CD4-positive, alpha-beta T cell (primary cell): ENCODE measurements at regions not wholly inside any gene's neighbourhood (a gene's known extent, or its start where the extent isn't known, plus 50 kb on each side); places are given as distances from the start of the nearest gene placed in this dataset.

ENCODE experiments used
- ATAC-seq: fragments of 200-7000 bp; cut with Tn5 transposase; one replicate; pipeline ENCODE4 v1.10.0; 2022; ENCODE audit warnings: mild to moderate bottlenecking; ENCODE audit not compliant: poor library complexity
- CTCF ChIA-PET: fragments of 350-600 bp; sonication (Branson Sonifier 250); formaldehyde crosslinking; loops from one replicate; lab custom pipeline; 2021; ENCODE audit warnings: antibody characterized with exemption, inconsistent platforms; lab: Charles Lee
- POLR2A ChIA-PET: fragments of 350-600 bp; sonication (Branson Sonifier 250); formaldehyde crosslinking; loops from one replicate; lab custom pipeline; 2021; ENCODE audit warnings: antibody characterized with exemption, inconsistent platforms; lab: Charles Lee
- DNase-seq, 14 experiments: peaks; one replicate each; pipeline ENCODE4 v3.0.0-alpha.2; 2013 to 2020; ENCODE audit warnings: mixed read lengths in 2 of 14
- H3K27ac ChIP-seq, 2 donors: one replicate each; pipeline versions ENCODE4 v1.5.1 to v1.7.0; 2013; ENCODE audit warnings: low read length in 2 of 2, low read depth in 1 of 2, mild to moderate bottlenecking in 1 of 2
- H3K27me3 ChIP-seq, 2 experiments: 1 replicate in 1 of 2; 2 replicates in 1 of 2; pipeline versions ENCODE4 v1.6.1 to v1.7.0; 2013; ENCODE audit warnings: low read length in 2 of 2, control low read depth in 1 of 2, mild to moderate bottlenecking in 1 of 2, moderate library complexity in 1 of 2; ENCODE audit not compliant: insufficient read depth in 2 of 2, control insufficient read depth in 1 of 2
- H3K36me3 ChIP-seq: one replicate; pipeline ENCODE4 v1.6.1; 2013; ENCODE audit warnings: low read length, control low read depth; ENCODE audit not compliant: insufficient read depth
- H3K4me1 ChIP-seq: one replicate; pipeline ENCODE4 v1.6.1; 2013; ENCODE audit warnings: low read length, control low read depth; ENCODE audit not compliant: insufficient read depth
- H3K4me3 ChIP-seq: one replicate; pipeline ENCODE4 v1.5.1; 2013; ENCODE audit warnings: mild to moderate bottlenecking, low read length, moderate library complexity
- H3K9me3 ChIP-seq, 2 experiments: 1 replicate in 1 of 2; 2 replicates in 1 of 2; pipeline versions ENCODE4 v1.6.1 to v1.7.0; 2013; ENCODE audit warnings: low read length in 2 of 2, mild to moderate bottlenecking in 2 of 2, control low read depth in 1 of 2, moderate library complexity in 1 of 2; ENCODE audit not compliant: control insufficient read depth in 1 of 2, insufficient read depth in 1 of 2
- H3K27ac Mint-ChIP-seq: one replicate; pipeline ENCODE4 v1.8.0; 2020; ENCODE audit warnings: mixed read lengths
- H3K27me3 Mint-ChIP-seq: one replicate; pipeline ENCODE4 v1.8.0; 2021; ENCODE audit warnings: mixed read lengths
- H3K36me3 Mint-ChIP-seq: one replicate; pipeline ENCODE4 v1.8.0; 2021; ENCODE audit warnings: low read depth, mixed read lengths
- H3K4me1 Mint-ChIP-seq: one replicate; pipeline ENCODE4 v1.8.0; 2021; ENCODE audit warnings: low read depth, mixed read lengths
- H3K4me3 Mint-ChIP-seq: one replicate; pipeline ENCODE4 v1.8.0; 2020; ENCODE audit warnings: mild to moderate bottlenecking, mixed read lengths
- H3K9me3 Mint-ChIP-seq: one replicate; pipeline ENCODE4 v1.8.0; 2020; ENCODE audit warnings: mixed read lengths
- intact Hi-C, 2 experiments: fragments of 100-400 bp; cut with DNase I in 1 of 2; cut with micrococcal nuclease in 1 of 2; formaldehyde crosslinking; loops; one replicate each; pipeline versions ENCODE4 v1.15.1 to v1.9.0; 2023 to 2025; cut with DNase I, micrococcal nuclease
- TF ChIP-seq, protein P1 (sequence below): fragments of 200-600 bp; IDR thresholded peaks from one replicate; pipeline ENCODE4 v1.8.0; 2022; ENCODE audit warnings: antibody characterized with exemption, mild to moderate bottlenecking

DNA sequence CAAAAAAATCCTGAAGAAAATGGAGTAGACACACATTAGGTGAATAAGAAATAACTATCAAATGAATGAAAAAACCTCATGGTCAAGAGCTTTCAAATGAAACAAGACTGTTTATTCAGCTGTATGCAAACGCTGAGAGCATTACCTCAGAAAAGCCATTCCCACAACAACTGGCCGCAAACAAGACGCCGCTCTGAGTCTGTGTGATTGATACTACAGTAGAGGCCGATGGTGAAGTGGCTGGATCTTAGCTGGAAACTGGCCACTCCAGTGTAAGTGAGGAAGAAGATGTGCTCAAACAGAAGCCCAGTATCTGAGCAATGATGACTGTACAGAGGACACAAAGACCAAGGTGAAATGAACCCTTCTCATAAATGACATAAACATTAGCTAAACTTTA, 252.4 kb upstream of the GHITM start:
- no peaks in the 10 kb centered on the region for H3K27me3 ChIP-seq
- no peak overlapping the region for H3K27ac ChIP-seq
- intact Hi-C loops = no loop called here
- Mint-ChIP-seq H3K27ac (no peak overlapping the region), H3K4me1 (no peaks in the 10 kb centered on the region), H3K36me3 (no peaks in the 10 kb centered on the region), H3K27me3 (peaks cover 20% of the 10 kb centered on the region), H3K4me3 (no peak overlapping the region), H3K9me3 (no peaks in the 10 kb centered on the region)
- ChIA-PET CTCF (interaction anchor here (1.1 kb wide), 1 partner anchor 15 kb away, joined by 5 read pairs; no protein-coding TSS in a partner anchor), POLR2A (no interaction called here)
- DNase-seq (no peak), ATAC-seq (no peak)
- H3K4me3 ChIP-seq = no peak overlapping the region
- H3K36me3 ChIP-seq = no peaks in the 10 kb centered on the region
- no peaks in the 10 kb centered on the region for H3K9me3 ChIP-seq
- TF ChIP-seq, protein P1, sequence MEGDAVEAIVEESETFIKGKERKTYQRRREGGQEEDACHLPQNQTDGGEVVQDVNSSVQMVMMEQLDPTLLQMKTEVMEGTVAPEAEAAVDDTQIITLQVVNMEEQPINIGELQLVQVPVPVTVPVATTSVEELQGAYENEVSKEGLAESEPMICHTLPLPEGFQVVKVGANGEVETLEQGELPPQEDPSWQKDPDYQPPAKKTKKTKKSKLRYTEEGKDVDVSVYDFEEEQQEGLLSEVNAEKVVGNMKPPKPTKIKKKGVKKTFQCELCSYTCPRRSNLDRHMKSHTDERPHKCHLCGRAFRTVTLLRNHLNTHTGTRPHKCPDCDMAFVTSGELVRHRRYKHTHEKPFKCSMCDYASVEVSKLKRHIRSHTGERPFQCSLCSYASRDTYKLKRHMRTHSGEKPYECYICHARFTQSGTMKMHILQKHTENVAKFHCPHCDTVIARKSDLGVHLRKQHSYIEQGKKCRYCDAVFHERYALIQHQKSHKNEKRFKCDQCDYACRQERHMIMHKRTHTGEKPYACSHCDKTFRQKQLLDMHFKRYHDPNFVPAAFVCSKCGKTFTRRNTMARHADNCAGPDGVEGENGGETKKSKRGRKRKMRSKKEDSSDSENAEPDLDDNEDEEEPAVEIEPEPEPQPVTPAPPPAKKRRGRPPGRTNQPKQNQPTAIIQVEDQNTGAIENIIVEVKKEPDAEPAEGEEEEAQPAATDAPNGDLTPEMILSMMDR = no peak
- H3K4me1 ChIP-seq = no peaks in the 10 kb centered on the region

DNA sequence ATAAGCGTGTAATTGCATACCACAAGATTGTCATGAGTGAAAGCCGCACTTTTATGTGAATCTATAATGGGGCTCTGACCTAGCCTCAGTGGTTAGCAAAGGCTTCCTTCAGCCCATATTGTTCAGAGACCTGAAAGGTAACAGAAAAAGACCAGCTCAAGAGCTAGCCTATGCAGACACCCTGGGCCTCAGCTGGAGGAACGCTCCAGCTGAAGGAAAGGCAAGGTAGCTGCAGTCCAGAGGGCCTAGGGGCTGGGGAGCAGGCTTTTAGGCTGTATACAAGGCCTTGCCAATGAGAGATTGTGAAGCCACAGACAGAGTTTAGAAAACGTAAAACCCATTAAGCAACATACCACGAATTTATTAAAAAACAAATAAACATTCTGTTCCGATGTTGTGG, 246.6 kb upstream of the GHITM start:
- ChIA-PET POLR2A (no interaction called here), CTCF (no interaction called here)
- Mint-ChIP-seq H3K4me1 (no peaks in the 10 kb centered on the region), H3K4me3 (no peak overlapping the region), H3K36me3 (no peaks in the 10 kb centered on the region), H3K9me3 (no peaks in the 10 kb centered on the region), H3K27ac (no peak overlapping the region), H3K27me3 (peaks cover 9% of the 10 kb centered on the region)
- TF ChIP-seq, protein P1 = no peak
- no peak for ATAC-seq
- H3K27me3 ChIP-seq = no peaks in the 10 kb centered on the region
- intact Hi-C loops = no loop called here
- H3K4me1 ChIP-seq = no peaks in the 10 kb centered on the region
- H3K36me3 ChIP-seq = no peaks in the 10 kb centered on the region
- DNase-seq = no peak
- no peak overlapping the region for H3K27ac ChIP-seq
- no peaks in the 10 kb centered on the region for H3K9me3 ChIP-seq
- H3K4me3 ChIP-seq = no peak overlapping the region

DNA sequence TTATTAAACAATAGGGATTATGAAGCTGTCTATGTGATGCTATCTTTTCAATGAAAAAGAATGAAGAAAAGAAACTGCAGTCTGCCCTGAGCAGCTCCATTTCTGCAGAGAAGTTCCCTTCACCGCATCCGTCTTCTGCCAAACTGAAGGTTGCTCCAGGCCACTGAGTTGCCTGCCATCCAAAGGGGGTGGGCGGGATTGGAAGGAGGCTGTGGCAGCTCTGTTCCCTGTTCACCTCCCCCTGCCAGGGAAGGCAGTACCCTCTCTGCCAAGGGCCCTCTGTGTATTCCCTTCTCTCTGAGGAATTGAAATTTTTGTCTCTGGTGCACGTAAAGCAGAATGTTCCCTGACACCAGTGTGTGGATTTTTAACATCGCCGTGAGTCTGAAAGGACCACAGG, 243.1 kb upstream of the GHITM start:
- no peak for ATAC-seq
- no peaks in the 10 kb centered on the region for H3K36me3 ChIP-seq
- TF ChIP-seq, protein P1 = no peak
- Mint-ChIP-seq H3K4me1 (no peaks in the 10 kb centered on the region), H3K9me3 (no peaks in the 10 kb centered on the region), H3K27ac (no peak overlapping the region), H3K4me3 (no peak overlapping the region), H3K36me3 (no peaks in the 10 kb centered on the region), H3K27me3 (no peaks in the 10 kb centered on the region)
- intact Hi-C loops = no loop called here
- ChIA-PET POLR2A (no interaction called here), CTCF (interaction anchor here (1.0 kb wide), 1 partner anchor 25 kb away, joined by 4 read pairs; no protein-coding TSS in a partner anchor)
- no peak overlapping the region for H3K4me3 ChIP-seq
- no peaks in the 10 kb centered on the region for H3K27me3 ChIP-seq
- H3K9me3 ChIP-seq = no peaks in the 10 kb centered on the region
- DNase-seq = no peak
- H3K4me1 ChIP-seq = no peaks in the 10 kb centered on the region
- no peak overlapping the region for H3K27ac ChIP-seq
